ENCODE measurements at regions not wholly inside any gene's neighbourhood (a gene's known extent, or its start where the extent isn't known, plus 50 kb on each side); places are given as distances from the start of the nearest gene placed in this dataset.
"Not testable (repeated sequence)": the region's sequence is repeated elsewhere in the genome, so short reads cannot be mapped to it uniquely, and the experiment has no call there.

DNA sequence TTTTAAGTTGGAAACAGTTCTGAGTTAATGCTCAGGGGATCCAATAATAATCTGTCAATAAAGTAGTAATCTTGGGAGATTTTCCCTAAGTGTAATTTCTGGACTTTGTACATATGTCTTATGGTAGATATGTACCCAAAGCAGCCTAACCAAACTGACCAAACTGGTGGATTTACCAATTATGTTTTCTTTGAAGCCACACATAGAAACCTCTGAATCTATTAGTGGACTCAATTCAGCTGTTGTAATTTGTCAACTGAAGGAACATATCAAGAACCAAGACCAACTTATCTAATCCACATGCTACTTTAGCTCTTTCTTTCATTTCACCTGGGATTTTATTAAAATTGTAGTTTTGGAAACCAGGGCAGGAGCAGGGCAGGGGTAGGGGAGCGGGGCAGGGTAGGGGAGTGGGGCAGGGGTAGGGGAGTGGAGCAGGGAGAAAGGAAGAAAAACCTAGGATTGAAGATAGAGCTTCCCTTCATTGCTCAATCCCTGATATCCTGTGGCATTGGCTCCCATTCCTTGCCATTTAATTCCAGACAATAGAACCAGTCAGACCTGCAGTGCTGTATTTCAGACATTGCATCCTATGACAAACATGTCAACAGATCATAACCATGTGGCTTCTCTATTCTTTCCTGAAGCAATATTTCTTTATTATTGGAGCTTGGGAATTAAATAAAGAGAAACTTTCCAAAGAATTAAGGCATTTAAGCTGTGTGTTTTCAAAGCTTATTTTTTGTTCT, 101.8 kb downstream of the NFKBIZ start:
- DNase-seq, result no peak

- DNase-seq, result no peak
Measured at GRCh38 chr3:101954361-101954760, 105.0 kb downstream of the NFKBIZ start.

DNA sequence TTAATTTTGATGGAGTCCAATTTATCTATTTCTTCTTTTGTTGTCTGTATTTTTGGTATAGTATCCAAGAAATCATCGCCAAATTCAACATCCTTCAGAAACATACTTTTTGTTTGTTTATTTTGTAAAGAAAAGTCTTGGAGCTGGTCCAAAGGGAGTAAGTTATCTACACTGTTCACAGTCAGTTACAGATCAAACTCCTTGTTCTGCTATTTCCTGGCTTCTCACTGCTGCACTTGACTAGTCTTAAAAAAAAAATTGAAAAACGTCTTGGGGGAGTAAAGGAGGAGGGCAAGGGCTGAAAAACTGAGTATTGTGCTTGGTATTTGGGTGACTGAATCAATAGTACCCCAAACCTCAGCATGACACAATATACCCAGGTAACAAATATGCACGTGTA, 105.6 kb downstream of the NFKBIZ start:
- no peak for DNase-seq

GRCh38 chr3:101962055-101962454, 112.7 kb downstream of the NFKBIZ start:
- DNase-seq, result no peak

GRCh38 chr3:101963902-101964362, 114.6 kb downstream of the NFKBIZ start:
- no peak for DNase-seq

DNA sequence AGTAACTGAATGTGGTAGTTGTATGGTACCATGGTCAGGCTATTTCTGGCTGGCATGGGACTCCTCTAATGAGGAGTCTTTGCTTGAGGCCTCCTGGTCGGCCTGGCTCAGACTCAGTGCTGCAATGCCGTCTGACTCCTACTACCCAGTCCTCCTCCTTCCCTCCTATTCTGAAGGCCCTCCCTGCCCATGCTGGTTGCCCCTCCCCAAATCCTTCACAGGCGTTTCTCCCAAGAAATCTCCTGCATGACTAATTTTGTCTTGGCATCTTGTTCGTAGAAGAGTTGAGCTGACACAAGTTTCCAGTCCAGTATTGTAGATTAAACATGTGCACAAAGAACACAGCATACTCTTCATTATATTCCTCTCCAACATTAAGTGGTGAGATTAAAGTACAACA, 115.5 kb downstream of the NFKBIZ start:
- no peak for DNase-seq

DNA sequence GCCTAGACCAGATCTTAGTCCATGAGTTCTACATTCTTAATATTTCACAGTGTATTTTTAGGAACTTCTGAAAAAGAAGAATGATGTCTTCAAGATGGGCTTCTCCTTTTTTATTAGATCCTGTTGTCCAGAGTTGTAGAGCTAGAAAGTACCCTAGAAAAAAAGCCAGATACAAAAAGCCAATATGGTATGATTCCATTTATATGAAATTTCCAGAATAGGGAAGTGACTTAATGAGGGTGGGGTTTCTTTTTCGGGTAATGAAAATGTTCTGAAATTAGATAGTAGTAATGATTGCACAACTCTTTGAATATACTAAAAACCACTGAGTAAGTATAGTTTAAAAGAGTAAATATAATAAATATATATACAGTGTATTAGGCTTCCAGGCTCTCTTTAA, 116.9 kb downstream of the NFKBIZ start:
- no peak for DNase-seq

- no peak for DNase-seq
Measured at GRCh38 chr3:101970212-101970611, 120.9 kb downstream of the NFKBIZ start.

DNA sequence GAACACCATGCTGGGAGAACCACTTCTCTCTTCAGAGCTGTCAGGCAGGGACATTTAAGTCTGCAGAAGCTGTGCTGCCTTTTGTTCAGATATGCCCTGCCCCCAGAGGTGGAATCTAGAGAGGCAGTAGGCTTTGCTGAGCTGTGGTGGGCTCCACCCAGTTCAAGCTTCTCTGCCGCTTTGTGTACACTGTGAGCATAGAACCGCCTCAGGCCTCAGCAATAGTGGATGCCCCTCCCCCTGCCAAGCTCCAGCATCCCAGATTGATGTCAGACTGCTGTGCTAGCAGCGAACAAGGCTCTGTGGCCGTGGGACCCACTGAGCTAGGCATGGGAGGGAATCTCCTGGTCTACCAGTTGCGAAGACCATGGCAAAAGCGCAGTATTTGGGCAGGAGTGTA, 121.6 kb downstream of the NFKBIZ start:
- no peak for DNase-seq

- no peak for DNase-seq
Measured at GRCh38 chr3:101972430-101973162, 123.3 kb downstream of the NFKBIZ start.

GRCh38 chr3:101973163-101973505, 123.8 kb downstream of the NFKBIZ start:
- no peak for DNase-seq

GRCh38 chr3:101975415-101975814, 126.1 kb downstream of the NFKBIZ start:
- DNase-seq, result not testable (repeated sequence)

- DNase-seq, result no peak
Measured at GRCh38 chr3:101976473-101976872, 127.2 kb downstream of the NFKBIZ start.

GRCh38 chr3:101978348-101978747, 129.0 kb downstream of the NFKBIZ start:
- DNase-seq, result no peak

- no peak for DNase-seq
Measured at GRCh38 chr3:101979033-101979432, 129.7 kb downstream of the NFKBIZ start.

DNA sequence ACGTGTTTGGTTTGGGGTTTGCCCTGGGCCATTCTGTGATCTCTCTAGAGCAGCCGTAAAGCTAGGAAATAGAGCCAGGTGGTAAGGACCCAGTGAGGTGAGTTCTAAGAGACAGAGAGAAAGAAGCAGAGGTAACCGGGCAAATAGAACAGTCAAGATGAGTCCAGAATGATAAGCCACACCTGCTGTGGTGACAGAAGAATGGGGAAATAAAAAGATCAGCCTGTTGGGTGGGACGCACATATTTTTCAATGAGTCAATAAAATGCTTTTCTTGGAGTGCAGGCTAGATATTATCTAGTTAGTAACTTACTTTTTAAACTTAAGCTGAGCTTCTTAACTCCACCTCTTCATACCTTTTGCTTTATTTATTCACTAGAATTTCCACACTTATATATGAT, 135.0 kb downstream of the NFKBIZ start:
- no peak for DNase-seq

DNA sequence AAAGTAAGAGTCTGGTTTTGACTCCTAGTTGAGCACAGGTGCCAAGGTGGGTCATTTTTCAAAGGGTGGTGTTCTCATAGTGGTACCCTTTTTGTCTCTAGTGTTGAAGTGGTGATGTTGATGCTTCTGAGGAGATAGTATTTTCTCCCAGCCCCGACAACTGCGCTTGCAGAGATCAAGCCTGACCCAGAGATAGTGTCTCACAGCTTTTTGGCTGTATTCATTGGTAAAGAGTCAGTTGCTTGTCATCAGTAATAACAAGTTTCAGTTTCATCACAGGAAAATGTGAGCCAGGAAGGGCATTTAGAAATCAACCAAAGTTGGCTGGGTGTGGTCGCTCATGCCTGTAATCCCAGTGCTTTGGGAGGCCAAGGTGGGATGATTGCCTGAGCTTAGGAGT, 139.3 kb downstream of the NFKBIZ start:
- no peak for DNase-seq

DNA sequence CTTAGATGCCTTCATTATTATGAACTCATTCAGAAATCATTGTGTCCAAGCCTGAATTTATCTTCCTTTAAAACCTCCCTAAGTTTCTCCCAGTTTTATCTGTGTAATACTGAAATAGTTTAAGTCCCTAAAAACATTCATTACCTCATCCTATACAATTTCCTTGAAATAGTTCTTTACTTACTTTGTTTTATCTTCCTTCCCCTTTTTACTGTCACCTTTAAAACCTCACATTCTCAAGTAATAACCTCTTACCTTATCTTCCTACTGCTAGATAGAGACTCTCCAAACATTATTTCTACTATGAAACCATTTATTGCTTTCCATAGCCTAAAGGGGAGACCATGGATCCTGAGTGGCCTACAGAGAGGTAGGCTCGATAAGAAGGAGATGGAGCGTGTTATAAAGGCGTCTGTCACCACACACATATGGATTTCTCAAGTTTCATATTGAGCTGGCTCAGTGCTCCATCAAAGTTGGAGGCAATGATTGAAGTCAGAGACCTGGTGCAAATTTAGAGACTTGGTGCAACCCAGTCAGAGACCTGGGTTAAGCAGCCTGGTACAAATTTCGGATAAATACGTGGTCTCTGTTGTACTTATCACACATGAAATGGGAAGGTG, 140.4 kb downstream of the NFKBIZ start:
- DNase-seq, result no peak

DNA sequence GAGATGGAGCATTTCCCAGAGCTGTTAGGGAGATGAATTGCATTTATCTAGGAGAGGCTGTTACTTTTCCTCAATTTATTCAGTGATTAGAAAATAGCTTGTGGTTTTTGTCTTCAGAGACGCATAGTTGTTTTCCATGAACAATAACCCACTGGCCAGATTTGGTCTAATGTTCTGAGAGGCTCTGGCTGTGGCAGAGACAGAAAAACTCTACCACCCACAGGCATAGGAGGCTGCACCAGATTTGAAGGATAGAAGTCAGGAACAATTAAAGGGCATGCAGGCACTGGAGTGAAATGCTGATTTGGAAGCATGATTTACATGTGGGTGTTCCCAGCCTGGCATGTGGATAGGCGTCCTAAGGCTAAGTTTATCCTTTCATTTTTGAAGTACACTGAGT, 143.5 kb downstream of the NFKBIZ start:
- DNase-seq, result no peak

GRCh38 chr3:101994386-101994785, 145.1 kb downstream of the NFKBIZ start:
- no peak for DNase-seq

DNA sequence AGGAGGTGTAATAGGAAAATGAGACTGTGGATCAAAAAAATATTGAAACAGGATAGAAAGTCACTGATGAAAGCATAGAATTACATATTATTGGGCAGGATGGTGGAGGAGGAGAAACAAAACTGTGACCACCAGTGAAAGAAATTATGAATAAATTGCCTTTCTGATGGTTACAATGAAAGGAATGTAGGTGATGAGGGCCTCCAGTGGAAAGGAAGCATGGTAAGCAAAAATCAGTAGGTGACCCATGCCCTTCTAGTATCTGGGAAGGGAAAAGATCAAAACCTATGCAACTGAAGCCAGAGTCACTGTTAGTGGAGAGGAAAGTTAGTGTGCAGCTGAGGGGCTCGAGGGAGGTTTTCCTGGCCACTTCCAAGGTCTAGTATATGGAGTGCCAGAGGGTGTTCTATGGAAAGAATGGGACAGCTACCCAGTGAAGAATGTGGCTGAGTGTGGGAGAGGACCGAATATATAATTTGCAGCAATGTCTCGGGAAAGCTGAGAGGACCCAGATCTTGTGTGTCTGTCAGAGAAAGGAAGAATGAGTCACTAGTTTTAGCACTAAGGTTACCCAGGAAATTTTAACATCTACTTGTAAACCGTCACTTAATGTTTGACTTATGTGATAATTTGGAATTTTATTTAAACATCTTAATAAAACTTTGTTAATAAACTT, 146.2 kb downstream of the NFKBIZ start:
- DNase-seq, result no peak

DNA sequence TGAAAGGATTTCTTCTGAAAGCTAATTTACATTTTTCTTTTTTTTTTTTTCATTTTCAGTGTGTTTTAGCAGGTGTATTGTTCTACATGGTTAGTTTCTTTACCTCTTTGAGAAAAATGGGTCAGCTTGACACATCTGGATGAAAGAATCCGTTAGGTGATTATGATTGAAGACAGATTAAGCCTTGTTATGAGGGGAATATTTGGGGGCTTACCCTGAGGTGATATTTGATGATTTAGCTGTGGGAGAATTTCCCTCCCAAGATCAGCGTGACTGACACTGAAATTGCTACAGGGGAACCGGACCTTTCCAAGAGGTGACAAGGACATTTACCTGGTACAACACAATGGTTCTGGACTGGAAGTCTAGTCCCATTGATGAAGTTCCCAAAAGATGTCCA, 147.5 kb downstream of the NFKBIZ start:
- no peak for DNase-seq

DNA sequence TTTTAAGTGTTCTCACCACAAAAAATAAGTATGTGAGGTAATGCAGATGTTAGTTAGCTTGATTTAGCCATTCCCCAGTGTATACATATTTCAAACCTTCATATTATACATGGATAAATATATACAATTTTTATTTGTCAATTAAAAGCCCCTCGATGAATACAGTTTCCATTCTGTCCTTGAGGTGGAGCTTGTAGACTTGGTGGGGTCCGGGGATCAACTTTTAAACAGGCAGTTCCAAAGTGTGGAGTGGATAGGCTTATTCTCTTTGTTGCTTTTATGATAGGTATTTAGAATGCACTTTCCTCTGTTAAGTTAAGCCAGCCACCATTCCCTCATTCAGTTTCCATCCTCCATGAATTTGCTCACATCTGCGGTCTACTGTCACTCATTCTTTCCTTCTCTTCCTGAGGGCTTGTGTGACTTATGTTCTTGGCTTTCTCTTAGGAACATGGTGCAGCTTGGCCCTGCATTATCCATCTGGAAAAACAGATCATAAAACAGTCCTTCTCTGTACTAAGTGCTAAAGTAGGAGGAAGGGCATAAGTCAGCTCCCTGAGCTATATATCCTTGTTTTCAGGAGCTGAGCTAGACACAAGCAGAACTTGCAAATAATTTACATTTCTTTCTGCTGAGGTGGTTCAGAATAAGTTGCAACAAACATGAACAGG, 149.1 kb downstream of the NFKBIZ start:
- DNase-seq, result no peak
